Bone marrow (tissue), 2 donors: ENCODE measurements at regions not wholly inside any gene's neighbourhood (a gene's known extent, or its start where the extent isn't known, plus 50 kb on each side); places are given as distances from the start of the nearest gene placed in this dataset.
"Not testable (repeated sequence)": the region's sequence is repeated elsewhere in the genome, so short reads cannot be mapped to it uniquely, and the experiment has no call there.

Experiments used
- DNase-seq, 2 donors: peaks; one replicate each; lab custom pipeline; 2025; lab: John Stamatoyannopoulos, UW

DNA sequence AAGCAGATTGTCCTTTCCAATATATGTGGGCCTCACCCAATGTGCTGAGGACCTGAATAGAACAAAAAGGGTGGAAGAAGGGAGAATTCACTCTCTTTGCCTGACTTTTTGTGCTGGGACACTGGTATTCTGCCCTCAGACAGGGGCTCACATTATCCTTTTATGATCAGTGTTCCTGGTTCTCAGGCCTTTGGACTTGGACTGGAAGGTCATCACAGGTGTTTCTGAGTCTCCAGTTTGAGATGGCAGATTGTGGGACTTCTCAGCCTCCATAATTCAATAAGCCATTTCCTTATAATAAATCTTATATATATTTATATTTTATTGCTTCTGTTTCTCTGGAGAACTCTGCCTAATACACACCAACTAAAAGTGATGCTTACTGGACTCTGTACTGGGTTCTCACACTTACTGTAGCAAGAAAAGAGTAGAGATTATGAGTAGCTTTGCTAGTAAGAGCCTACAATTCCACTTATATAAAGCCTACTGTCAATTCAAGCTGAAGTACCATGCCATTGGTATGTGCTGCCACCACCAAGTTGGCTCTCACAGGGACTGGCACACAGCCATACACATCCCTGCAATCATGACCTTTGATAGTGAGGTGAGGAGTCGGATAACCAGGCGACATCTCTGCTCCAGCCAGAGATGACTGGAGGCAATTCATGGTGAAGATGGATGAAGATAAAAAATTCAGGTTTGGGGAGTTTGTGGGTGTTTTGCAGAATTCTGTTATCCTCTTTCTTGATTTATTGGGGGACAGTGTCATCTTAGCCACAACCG, 130.7 kb upstream of the NR3C1 start:
- DNase-seq = no peak

GRCh38 chr5:143533475-143533874, 130.0 kb upstream of the NR3C1 start:
- DNase-seq = no peak

GRCh38 chr5:143527808-143528207, 124.3 kb upstream of the NR3C1 start:
- no peak for DNase-seq

GRCh38 chr5:143525176-143525575, 121.7 kb upstream of the NR3C1 start:
- no peak for DNase-seq

- no peak for DNase-seq
Observed at GRCh38 chr5:143524338-143524945, 121.0 kb upstream of the NR3C1 start.

DNA sequence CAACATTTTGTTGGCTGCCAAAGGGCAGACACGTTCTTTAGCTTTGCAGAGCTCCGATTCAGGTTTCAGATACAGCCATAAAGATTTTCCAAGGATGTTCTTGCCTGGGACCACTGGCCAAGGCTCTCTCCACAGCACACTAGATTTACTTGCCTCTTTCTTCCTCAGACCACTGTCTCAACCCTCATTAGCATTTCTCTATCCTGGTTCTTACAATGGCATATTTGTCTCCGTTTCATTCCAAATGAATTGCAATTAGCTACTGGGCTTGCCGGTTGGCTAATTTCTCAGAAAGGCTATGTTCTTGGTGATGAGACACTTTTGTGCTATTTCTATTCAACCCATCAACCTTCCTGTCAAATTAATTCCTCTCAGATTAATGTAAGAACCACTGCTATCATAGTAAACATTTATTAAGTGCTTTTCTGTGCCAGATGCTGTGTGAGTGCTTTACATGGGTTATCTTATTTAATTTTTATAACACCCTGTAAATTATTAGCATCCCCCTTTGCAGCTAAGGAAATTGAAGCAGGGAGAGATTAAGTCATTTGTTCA, 118.4 kb upstream of the NR3C1 start:
- no peak for DNase-seq

GRCh38 chr5:143521141-143521540, 117.7 kb upstream of the NR3C1 start:
- no peak for DNase-seq

GRCh38 chr5:143519215-143519614, 115.7 kb upstream of the NR3C1 start:
- DNase-seq = not testable (repeated sequence)

GRCh38 chr5:143517824-143518223, 114.3 kb upstream of the NR3C1 start:
- not testable (repeated sequence) for DNase-seq

- DNase-seq = no peak
Observed at GRCh38 chr5:143516249-143516648, 112.8 kb upstream of the NR3C1 start.

DNA sequence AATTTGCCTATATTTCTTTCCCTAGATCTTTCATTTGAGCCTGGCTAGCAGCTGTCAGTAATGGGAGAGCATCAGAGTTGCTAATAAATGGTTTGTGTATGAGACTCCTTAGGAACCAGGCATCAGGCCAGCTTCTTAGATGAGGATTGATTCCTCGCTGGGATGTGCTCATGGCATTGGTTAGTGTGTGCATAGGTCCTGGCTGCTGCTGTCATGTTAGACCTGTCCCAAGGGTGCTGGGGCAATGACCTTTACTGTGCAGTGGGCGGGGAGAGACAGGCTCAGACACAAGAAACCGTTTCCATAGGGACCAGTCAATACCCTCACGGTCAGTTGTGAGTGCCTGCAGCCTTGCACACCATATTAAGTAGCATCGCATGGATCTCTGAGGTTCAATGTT, 112.3 kb upstream of the NR3C1 start:
- no peak for DNase-seq

DNA sequence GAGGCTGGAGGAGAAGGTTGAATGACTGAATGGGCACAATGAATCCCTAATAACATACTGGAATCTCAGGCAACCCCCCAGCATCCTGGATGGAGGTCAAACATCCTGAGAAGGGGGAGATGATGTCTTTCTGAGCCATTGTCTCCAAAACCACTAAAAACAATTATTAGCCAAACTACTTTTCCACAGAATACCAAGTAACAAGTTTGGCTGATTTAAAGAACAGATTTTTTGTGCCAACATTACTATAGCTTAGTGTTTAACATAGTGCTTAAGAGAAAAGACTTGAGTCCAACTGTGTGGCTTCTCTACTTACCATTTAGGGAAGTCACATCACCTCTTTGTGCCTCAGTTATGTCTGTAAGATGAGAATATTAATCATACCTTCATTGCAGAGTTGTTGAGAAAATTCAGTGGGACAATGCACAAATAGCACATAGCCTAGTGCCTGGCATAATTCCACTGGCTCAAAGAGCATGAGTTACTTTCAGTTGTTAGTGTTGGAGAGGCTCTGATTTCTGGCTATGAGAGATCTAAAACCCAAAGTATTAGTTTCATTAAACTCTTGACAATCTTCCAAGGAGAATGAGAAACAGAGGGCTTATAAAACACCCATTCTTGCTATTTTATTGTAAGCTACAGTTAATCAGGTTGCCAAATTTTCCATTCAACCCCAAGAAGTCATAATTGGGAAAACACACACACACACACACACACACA, 111.3 kb upstream of the NR3C1 start:
- DNase-seq = no peak

GRCh38 chr5:143513720-143514119, 110.2 kb upstream of the NR3C1 start:
- DNase-seq = no peak

DNA sequence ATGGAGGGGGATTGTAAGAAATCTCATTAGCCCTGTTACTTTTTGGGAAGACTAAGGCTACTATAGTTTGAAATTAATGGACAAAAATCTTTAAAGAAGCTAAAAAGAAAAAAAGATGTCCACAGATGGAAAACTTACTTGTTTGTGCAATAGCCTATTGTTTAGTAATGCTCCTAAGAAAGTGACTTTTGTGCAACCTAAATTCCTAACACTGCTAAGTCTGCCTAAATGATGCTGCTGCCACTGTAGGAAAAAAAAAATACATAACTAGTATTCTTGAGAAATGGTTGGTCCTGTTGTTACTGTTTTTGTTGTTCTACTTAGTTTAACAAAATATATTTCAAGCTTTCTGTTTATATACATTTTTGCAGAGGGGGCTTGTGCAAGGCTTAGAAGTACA, 108.2 kb upstream of the NR3C1 start:
- DNase-seq = no peak

DNA sequence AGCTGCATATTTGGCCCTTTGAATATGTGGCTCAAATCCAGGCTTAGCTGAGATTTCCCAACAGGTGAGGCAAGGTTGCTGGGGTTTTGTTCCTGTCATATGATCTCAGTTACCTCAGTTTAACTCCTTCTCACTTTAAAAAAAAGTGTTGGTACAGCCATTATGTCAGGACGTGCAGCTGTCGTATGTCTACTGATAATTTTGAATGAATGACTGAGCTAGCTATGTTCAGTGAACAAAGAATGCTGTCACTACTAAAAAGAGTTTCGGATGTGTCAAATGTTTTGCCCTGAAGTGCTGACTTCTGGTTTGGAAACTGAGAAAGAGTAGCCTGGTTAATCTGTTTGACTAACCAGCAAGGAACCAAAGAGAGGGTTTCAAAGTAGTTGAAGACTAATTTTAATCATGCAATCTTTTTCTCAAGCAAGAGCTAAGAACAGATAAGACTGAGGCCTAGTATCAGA, 106.3 kb upstream of the NR3C1 start:
- no peak for DNase-seq

DNA sequence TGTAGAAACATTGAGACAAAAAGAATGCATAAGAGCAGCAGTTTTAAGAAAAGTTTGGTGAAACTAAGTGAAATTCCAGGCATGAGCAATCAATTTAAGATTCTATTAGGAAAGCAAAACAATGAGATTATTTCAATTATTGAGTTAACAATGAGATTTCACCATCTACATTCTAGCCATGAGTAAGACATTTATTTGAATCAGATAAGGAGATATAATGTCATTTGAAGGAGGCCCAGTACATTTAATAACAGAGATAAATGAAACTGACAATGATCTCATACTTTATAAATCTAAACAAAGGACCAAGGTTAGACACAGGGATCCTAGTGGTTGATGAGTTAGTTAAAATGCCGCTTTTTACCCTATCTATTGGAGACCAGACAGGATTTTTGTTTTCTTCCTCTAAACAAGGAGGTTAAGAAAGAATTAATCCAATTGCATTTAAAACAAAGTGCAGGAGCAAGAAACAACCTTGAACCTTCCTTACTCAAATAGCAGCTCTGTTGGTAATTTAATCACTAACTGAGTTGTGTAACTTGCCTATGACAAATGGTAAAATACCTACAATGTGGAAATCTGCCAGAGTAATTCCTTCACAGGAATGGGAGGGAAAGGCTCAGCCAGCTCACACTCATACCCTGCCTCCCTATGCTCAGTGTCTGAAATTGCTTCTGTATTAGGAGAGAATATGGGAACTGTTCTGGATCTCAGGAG, 103.5 kb upstream of the NR3C1 start:
- no peak for DNase-seq

- DNase-seq = no peak
Observed at GRCh38 chr5:143505934-143506333, 102.4 kb upstream of the NR3C1 start.

GRCh38 chr5:143505354-143505753, 101.9 kb upstream of the NR3C1 start:
- DNase-seq = no peak

- no peak for DNase-seq
Observed at GRCh38 chr5:143501310-143502044, 98.0 kb upstream of the NR3C1 start.

DNA sequence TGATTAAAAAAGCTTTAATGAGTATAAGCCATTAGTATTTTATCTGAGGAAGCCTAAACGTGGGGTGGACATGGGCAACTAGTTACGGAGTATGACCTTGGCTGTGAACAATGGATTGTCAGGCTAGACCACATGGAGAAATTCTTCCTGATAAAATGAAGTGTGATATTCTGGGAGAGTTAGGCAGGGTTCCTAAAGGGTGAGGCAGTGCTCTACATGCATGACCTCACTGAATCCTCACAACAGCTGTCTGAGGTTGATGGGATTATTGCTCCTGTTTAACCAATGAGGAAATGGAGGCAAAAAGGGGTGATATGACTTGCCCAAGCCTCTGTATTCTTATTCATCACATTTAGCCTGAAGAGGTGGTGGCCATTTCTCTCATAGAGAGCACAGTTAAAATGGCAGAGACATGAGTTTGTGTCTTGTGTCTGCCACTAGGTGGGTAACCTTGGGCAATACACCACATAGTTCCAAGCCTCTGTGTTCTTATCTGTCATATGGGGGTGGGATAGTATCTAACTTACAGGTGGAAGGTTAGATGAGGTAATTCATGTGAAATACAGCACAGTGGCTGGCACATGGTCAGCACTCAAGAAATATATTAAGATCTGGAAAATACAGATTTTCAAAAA, 96.1 kb upstream of the NR3C1 start:
- no peak for DNase-seq

GRCh38 chr5:143498821-143499220, 95.3 kb upstream of the NR3C1 start:
- no peak for DNase-seq
